ENCODE measurements at regions not wholly inside any gene's neighbourhood (a gene's known extent, or its start where the extent isn't known, plus 50 kb on each side); places are given as distances from the start of the nearest gene placed in this dataset.

- no peak for TF ChIP-seq POLR2A (IDR thresholded peaks at IDR 0.05; ENCODE audit: low read depth, low read length)
- TF ChIP-seq RCOR1 (IDR thresholded peaks at IDR 0.05; ENCODE audit: insufficient replicate concordance, low read length), result no peak
Observed at GRCh38 chr12:46127656-46128055, 137.3 kb upstream of the SCAF11 start.
